Fibroblast of pulmonary artery (primary cell): ENCODE measurements at regions not wholly inside any gene's neighbourhood (a gene's known extent, or its start where the extent isn't known, plus 50 kb on each side); places are given as distances from the start of the nearest gene placed in this dataset.

Experiments
- DNase-seq: peaks from one replicate; pipeline ENCODE4 v3.0.0-alpha.2; 2010; ENCODE audit warnings: low read depth
- H3K4me3 ChIP-seq: replicated peaks from 2 replicates; pipeline ENCODE4 v1.5.1; 2011; ENCODE audit warnings: low read depth, mild to moderate bottlenecking, control low read depth, low read length, moderate library complexity
- TF ChIP-seq, protein P1 (sequence below): IDR thresholded peaks from 2 replicates; pipeline ENCODE4 v1.5.1; 2011; ENCODE audit warnings: mild to moderate bottlenecking, control low read depth, low read length, inconsistent platforms; ENCODE audit errors: missing control alignments

- no peak for DNase-seq
- TF ChIP-seq, protein P1, sequence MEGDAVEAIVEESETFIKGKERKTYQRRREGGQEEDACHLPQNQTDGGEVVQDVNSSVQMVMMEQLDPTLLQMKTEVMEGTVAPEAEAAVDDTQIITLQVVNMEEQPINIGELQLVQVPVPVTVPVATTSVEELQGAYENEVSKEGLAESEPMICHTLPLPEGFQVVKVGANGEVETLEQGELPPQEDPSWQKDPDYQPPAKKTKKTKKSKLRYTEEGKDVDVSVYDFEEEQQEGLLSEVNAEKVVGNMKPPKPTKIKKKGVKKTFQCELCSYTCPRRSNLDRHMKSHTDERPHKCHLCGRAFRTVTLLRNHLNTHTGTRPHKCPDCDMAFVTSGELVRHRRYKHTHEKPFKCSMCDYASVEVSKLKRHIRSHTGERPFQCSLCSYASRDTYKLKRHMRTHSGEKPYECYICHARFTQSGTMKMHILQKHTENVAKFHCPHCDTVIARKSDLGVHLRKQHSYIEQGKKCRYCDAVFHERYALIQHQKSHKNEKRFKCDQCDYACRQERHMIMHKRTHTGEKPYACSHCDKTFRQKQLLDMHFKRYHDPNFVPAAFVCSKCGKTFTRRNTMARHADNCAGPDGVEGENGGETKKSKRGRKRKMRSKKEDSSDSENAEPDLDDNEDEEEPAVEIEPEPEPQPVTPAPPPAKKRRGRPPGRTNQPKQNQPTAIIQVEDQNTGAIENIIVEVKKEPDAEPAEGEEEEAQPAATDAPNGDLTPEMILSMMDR: no peak
- H3K4me3 ChIP-seq: no peak overlapping the region
Observed at GRCh38 chr7:84509522-84509921, 314.9 kb upstream of the SEMA3A start.

GRCh38 chr7:84508606-84509005 lies 314.0 kb upstream of the SEMA3A start:
- no peak overlapping the region for H3K4me3 ChIP-seq
- TF ChIP-seq, protein P1: no peak
- DNase-seq: no peak

GRCh38 chr7:84507529-84507928 lies 312.9 kb upstream of the SEMA3A start:
- DNase-seq: no peak
- H3K4me3 ChIP-seq: no peak overlapping the region
- TF ChIP-seq, protein P1: no peak

DNA sequence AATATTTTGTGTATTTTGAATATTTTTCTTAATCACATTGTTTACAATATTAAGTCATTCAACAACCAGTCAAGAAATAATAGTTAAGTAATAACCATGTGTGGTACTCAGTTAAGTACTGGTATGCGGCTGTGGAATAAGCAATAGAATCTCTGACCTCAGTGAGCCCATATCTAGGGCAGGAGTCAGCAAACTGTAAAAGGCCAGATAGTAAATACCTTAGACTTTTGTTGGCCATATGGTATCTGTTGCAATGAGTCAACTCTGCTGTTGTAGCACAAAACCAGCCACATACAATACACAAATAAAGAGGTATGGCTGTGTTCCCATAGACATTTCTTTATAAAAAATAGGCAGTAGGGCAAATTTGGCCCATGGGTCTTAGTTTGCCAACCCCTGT lies 311.6 kb upstream of the SEMA3A start:
- no peak for DNase-seq
- H3K4me3 ChIP-seq: no peak overlapping the region
- TF ChIP-seq, protein P1: no peak

DNA sequence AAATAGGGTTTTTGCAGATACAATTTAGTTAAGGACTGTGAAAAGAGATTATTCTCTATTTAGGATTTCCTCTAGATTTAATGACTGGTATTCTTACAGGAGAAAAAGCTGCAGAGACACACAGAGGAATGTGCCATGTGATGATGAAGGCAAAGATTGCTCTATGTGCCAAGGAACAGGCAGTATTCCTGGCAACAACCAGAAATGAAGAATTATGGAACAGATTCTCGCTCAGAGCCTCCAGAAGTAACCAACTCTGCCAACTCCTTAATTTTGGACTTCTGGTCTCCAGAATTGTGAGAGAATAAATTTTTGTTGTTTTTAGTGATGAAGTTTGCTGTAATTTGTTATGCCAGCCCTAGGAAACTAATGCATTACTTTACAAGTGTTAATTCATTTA lies 307.6 kb upstream of the SEMA3A start:
- no peak for DNase-seq
- TF ChIP-seq, protein P1: no peak
- no peak overlapping the region for H3K4me3 ChIP-seq

GRCh38 chr7:84497873-84498272 lies 303.3 kb upstream of the SEMA3A start:
- no peak for DNase-seq
- TF ChIP-seq, protein P1: no peak
- no peak overlapping the region for H3K4me3 ChIP-seq

DNA sequence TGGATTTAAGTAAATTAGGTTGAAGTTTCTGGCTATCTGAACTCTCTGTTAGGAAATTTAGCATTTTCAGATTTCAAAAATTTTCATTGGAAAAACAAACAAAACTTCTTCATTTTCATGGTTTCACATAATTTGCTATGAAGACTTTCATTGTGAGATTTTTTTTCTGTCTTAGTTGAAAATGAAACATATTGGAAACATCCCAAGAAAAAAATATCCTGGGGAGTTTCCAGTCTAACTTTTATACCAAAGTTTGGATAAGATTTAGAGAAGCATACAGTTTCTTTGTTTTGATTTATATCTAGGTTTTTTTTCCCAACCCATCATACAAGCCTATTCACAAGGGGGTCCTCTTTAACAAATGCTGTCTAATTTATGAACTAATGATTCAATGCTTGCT lies 300.5 kb upstream of the SEMA3A start:
- no peak overlapping the region for H3K4me3 ChIP-seq
- TF ChIP-seq, protein P1: no peak
- no peak for DNase-seq
